NCI-H2081 treated with DMSO at 0.1 percent for 48 hours (cell line): ENCODE measurements at regions not wholly inside any gene's neighbourhood (a gene's known extent, or its start where the extent isn't known, plus 50 kb on each side); places are given as distances from the start of the nearest gene placed in this dataset.

Experiments
- DNase-seq: peaks from one replicate; lab custom pipeline; 2025; lab: John Stamatoyannopoulos, UW

GRCh38 chr7:85573844-85574243 lies 387.0 kb upstream of the SEMA3D start:
- no peak for DNase-seq

GRCh38 chr7:85573346-85573745 lies 386.5 kb upstream of the SEMA3D start:
- DNase-seq, result no peak

DNA sequence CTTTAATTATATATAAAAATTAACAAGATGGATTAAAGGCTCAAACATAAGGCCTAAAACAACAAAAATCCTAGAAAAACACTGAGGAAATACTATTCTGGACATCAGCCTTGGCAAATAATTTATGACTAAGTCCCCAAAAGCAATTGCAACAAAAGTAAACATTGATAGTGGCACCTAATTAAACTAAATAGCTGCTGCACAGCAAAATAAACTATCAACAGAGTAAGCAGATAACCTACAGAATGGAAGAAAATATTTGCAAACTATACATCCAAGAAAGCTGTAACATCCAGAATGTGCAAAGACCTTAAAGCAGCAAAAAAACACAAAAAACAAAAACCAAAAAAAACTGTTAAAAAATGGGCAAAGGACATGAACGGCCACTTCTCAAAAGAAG lies 384.0 kb upstream of the SEMA3D start:
- no peak for DNase-seq

- DNase-seq, result no peak
Observed at GRCh38 chr7:85567983-85568382, 381.1 kb upstream of the SEMA3D start.

- DNase-seq, result no peak
Observed at GRCh38 chr7:85566095-85566794, 379.4 kb upstream of the SEMA3D start.

DNA sequence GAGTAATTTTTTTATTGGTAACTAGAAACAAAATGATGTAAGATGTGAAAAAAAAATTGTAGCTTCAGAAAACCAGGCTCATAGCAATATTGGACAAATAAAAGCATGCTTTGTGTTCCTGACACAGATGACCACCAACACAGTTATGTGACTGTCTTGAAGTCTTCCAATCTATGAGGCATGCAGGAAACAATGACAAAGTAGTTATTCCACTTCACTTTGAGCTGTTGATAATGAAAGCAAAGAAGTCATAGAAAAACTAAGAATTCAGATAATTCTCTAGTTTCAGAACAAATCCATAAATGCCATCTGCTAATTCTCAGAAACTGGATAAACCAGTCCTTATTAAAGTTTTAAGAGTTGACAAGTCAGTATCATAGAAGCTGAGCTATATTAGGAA lies 378.4 kb upstream of the SEMA3D start:
- DNase-seq, result no peak

GRCh38 chr7:85564861-85565260 lies 378.0 kb upstream of the SEMA3D start:
- no peak for DNase-seq

GRCh38 chr7:85561706-85562105 lies 374.9 kb upstream of the SEMA3D start:
- no peak for DNase-seq

GRCh38 chr7:85554236-85555178 lies 367.7 kb upstream of the SEMA3D start:
- peak; percentile 42 for DNase-seq

- no peak for DNase-seq
Observed at GRCh38 chr7:85535974-85536729, 349.3 kb upstream of the SEMA3D start.

DNA sequence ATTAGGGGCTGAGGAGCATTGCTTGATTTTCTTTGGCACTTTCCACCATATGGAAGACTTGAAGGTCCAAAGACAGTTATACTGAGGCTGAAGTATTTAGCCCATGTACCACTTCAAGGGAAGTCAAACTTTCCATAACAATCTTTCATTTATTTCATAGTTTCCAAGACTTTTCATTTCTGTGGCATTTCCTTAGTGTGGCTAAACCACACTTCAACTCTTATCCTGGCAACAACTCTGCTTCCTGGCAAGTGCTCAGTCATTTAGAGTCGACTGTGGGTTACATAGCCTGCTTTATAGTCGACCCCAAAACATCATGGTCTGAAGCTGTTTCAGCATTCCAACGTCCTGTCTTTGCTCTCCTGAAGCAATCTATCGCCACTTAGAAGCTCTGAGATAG lies 343.0 kb upstream of the SEMA3D start:
- DNase-seq, result no peak

DNA sequence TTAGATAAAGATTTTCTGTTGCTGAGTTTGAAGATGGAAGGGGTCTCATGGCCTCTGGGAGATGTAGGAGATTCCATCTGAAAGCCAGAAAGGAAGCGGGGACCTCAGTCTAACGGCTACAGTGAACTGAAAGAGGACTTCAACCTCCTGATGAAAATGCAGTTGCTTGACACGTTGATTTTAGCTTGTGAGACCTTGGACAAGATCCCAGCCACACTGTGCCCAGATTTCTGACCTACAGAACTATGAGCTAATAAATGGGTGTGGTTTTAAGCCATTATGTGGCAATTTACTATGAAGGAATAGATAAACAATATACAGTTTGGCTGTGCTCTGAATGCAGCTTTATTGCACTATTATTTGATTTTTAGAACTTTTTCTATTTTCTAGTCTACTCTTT lies 342.3 kb upstream of the SEMA3D start:
- no peak for DNase-seq

DNA sequence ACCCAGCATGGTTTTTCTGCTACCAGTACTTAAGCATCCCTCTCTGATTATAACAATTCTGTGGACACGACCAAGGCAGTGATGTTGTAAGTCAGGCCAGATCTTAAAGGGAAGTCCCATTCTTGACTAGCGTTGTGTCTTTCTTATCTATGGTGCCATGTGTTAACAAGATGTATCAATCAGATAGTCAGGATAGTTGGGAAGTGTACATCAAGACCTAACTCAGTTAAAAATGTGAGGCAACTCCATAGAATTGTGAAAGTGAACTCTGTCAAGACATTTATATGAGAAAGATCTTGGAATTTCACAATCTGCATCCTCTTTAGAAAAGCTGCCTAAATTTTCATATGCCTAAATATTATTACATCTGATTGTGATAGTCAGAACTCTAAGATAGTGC lies 341.7 kb upstream of the SEMA3D start:
- no peak for DNase-seq

GRCh38 chr7:85525676-85526075 lies 338.8 kb upstream of the SEMA3D start:
- DNase-seq, result no peak

DNA sequence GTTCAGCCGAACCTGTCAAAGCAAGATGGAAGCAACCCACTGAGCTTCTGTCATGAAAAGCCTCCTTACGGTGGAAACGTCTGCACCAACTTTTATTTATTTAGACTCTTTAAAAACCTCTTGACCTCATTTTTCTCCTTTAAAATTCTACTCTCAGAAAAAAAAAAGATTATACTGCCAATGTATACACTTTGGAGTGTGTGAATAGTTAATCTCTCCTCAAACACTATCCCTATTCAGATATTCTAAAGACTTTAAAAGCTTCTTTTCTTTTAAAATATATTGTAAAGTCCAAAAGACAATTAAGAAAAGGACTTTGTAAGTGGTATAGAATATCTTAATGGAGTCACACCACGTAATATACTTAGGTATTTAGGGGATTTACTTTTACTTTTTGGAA lies 335.2 kb upstream of the SEMA3D start:
- DNase-seq, result no peak

GRCh38 chr7:85521108-85521694 lies 334.3 kb upstream of the SEMA3D start:
- no peak for DNase-seq

DNA sequence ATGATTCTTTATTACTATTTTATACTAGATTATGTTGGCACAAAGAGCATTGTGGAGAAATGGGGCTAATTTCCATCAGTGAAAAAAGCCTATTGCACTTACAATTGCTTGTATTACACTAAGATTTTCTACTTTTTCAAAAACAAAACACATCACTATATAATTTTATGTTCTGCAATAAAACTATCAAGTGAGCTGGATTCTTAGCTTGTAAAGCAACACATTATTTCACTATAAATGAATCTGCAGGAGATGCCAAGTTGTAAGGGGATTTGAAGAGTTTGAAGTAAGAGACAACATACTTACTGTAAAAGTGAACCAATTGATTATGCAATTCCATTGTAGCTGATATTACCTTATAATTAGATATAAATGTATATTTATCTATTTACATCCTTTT lies 333.3 kb upstream of the SEMA3D start:
- DNase-seq, result no peak

DNA sequence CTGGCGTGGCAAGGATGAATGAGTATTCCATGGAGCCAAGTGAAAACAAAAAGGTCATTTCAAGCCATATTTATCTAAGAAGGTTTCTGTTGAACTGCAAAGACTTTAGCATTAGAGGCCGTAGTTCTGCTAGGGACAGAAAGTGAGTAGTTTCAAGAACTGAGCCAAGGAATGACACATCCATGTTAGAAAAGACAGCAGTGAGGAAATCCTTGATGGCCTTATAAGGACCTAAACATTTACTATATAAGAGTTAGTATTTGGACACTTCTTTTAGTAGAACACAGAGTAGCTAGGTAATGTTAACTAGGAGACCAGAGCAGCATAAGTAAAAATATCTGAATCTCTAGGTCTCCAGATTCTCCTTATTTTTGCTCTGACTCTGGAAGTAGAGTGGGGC lies 329.8 kb upstream of the SEMA3D start:
- no peak for DNase-seq

GRCh38 chr7:85512790-85513189 lies 325.9 kb upstream of the SEMA3D start:
- DNase-seq, result peak; percentile 38

DNA sequence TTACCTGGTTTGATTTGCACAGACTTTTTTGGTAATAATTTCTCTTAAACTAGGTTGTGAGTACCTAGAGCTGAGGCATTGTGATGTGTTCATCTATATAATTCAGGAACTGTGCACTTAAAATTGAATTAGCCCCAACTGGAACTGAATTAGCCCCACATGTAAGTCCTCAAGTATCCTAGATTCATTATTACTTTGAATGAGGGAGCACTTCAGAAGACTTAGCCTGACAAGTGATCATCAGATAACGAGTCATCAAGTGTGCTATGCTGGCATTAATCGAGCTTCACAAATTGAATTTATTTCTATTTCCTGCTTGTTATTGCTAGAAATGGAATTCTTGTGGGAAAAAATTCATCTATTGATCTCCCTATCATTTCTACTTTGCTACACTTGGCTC lies 323.4 kb upstream of the SEMA3D start:
- no peak for DNase-seq

GRCh38 chr7:85509476-85509875 lies 322.6 kb upstream of the SEMA3D start:
- DNase-seq, result no peak
